Peyer's patch (tissue), 4 donors: ENCODE measurements at regions not wholly inside any gene's neighbourhood (a gene's known extent, or its start where the extent isn't known, plus 50 kb on each side); places are given as distances from the start of the nearest gene placed in this dataset.

Experiments
- CTCF ChIP-seq, 6 experiments: fragments of 450-650 bp in 4 of 6; fragments of 200-600 bp in 2 of 6; sonication (generic) in 1 of 6; IDR thresholded peaks; one replicate each; pipeline ENCODE4 v1.5.1; 2017 to 2019; ENCODE audit warnings: antibody characterized with exemption in 6 of 6, mild to moderate bottlenecking in 3 of 6, moderate library complexity in 1 of 6
- POLR2A ChIP-seq, 2 donors: fragments of 450-650 bp; IDR thresholded peaks; one replicate each; pipeline ENCODE4 v1.5.1; 2017; ENCODE audit warnings: antibody characterized with exemption in 2 of 2, mild to moderate bottlenecking in 2 of 2, moderate library complexity in 2 of 2

GRCh38 chr5:37954561-37954960, 114.7 kb upstream of the GDNF start:
- no peak for TF ChIP-seq CTCF (IDR thresholded peaks at IDR 0.05)
- TF ChIP-seq POLR2A (IDR thresholded peaks at IDR 0.05) = no peak
